ENCODE measurements at regions not wholly inside any gene's neighbourhood (a gene's known extent, or its start where the extent isn't known, plus 50 kb on each side); places are given as distances from the start of the nearest gene placed in this dataset.

DNA sequence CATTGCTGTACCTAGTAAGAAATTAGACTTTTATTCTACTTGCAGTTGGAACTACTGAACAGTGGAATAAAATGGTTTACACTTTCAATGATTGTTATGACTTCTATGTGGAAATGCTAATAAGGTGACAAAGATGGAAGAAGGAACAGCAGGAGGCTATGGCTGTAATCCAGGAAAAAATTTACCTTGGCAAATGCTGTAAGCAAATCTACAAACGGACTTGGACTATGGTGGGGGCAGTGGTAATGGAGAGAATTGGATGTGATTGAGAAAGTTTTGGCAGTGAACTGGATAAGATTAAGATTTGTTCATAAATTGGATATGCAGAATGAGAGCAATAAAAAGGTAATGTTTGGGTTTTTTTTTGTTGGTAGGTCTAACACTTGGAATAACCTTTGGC is 111.0 kb upstream of the ERBB4 start:
- Histone ChIP-seq H4K20me1 (ENCODE audit: low read depth, low read length) (no peaks in the 10 kb centered on the region), H2AFZ (ENCODE audit: low read depth, low read length, severe bottlenecking) (no peak overlapping the region), H3K27me3 (ENCODE audit: low read length) (no peaks in the 10 kb centered on the region), H3K4me2 (ENCODE audit: low read depth, low read length, poor library complexity, severe bottlenecking) (no peak overlapping the region), H3K9me3 (ENCODE audit: insufficient read depth, low read length) (no peaks in the 10 kb centered on the region), H3K9me2 (replicated peaks; ENCODE audit: insufficient read depth, low read length) (no peaks in the 10 kb centered on the region), H3K79me2 (ENCODE audit: insufficient read depth, low read length) (no peaks in the 10 kb centered on the region), H3F3A (ENCODE audit: insufficient read depth) (no peaks in the 10 kb centered on the region), H3K9ac (ENCODE audit: low read length) (no peak overlapping the region), H3K36me3 (ENCODE audit: low read length) (no peaks in the 10 kb centered on the region), H3K4me3 (ENCODE audit: insufficient read depth, low read length, poor library complexity, severe bottlenecking) (no peak overlapping the region), H3K27ac (ENCODE audit: low read depth, low read length) (no peak overlapping the region)
- TF ChIP-seq EZH2phosphoT487 (conservative IDR thresholded peaks at IDR 0.05; ENCODE audit: low read length): no peak
- TF ChIP-seq, protein P1, sequence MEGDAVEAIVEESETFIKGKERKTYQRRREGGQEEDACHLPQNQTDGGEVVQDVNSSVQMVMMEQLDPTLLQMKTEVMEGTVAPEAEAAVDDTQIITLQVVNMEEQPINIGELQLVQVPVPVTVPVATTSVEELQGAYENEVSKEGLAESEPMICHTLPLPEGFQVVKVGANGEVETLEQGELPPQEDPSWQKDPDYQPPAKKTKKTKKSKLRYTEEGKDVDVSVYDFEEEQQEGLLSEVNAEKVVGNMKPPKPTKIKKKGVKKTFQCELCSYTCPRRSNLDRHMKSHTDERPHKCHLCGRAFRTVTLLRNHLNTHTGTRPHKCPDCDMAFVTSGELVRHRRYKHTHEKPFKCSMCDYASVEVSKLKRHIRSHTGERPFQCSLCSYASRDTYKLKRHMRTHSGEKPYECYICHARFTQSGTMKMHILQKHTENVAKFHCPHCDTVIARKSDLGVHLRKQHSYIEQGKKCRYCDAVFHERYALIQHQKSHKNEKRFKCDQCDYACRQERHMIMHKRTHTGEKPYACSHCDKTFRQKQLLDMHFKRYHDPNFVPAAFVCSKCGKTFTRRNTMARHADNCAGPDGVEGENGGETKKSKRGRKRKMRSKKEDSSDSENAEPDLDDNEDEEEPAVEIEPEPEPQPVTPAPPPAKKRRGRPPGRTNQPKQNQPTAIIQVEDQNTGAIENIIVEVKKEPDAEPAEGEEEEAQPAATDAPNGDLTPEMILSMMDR (IDR thresholded peaks at IDR 0.05; ENCODE audit: insufficient read depth, low read length, poor library complexity, severe bottlenecking): no peak

DNA sequence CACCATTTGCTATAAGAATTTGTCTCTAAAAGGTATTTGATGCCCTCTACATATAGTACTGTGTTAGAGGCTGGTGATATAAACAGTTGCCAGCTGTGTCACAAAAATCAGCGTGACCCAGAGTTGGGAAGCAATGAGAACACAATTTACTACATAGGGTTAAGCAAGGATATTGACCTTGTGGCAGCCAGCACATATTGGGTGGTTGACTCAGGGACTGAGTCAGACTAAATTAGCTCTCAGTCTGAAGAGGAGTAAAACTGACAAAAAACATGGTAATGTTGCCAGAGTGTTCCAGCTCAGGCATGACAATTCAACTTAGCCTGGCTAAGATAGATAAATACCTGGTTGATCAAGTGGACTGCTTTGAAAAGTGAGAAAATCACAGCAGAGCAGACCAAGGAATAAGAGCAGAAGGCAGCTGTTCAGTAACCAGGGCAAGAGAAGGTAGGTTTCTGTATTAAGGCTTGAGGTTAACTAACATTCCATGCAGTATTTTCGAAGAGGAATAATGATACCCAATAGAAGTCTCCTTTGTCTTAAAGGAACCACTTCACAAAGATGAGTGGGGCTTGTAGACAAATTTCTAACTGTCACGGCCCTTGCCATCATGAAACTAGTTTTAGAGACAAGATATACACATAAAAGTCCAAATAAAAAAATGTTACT is 108.2 kb upstream of the ERBB4 start:
- no peaks in the 10 kb centered on the region for H3F3A ChIP-seq (ENCODE audit: insufficient read depth)
- no peaks in the 10 kb centered on the region for H3K79me2 ChIP-seq (ENCODE audit: insufficient read depth, low read length)
- H3K27ac ChIP-seq (ENCODE audit: low read depth, low read length): no peak overlapping the region
- H3K27me3 ChIP-seq (ENCODE audit: low read length): no peaks in the 10 kb centered on the region
- H3K9me3 ChIP-seq (ENCODE audit: insufficient read depth, low read length): no peaks in the 10 kb centered on the region
- no peak overlapping the region for H2AFZ ChIP-seq (ENCODE audit: low read depth, low read length, severe bottlenecking)
- no peaks in the 10 kb centered on the region for H3K36me3 ChIP-seq (ENCODE audit: low read length)
- no peak overlapping the region for H3K4me3 ChIP-seq (ENCODE audit: insufficient read depth, low read length, poor library complexity, severe bottlenecking)
- no peak overlapping the region for H3K4me2 ChIP-seq (ENCODE audit: low read depth, low read length, poor library complexity, severe bottlenecking)
- no peaks in the 10 kb centered on the region for H3K9me2 ChIP-seq (replicated peaks; ENCODE audit: insufficient read depth, low read length)
- no peak for TF ChIP-seq EZH2phosphoT487 (conservative IDR thresholded peaks at IDR 0.05; ENCODE audit: low read length)
- TF ChIP-seq, protein P1 (IDR thresholded peaks at IDR 0.05; ENCODE audit: insufficient read depth, low read length, poor library complexity, severe bottlenecking): no peak
- no peak overlapping the region for H3K9ac ChIP-seq (ENCODE audit: low read length)
- H4K20me1 ChIP-seq (ENCODE audit: low read depth, low read length): no peaks in the 10 kb centered on the region

DNA sequence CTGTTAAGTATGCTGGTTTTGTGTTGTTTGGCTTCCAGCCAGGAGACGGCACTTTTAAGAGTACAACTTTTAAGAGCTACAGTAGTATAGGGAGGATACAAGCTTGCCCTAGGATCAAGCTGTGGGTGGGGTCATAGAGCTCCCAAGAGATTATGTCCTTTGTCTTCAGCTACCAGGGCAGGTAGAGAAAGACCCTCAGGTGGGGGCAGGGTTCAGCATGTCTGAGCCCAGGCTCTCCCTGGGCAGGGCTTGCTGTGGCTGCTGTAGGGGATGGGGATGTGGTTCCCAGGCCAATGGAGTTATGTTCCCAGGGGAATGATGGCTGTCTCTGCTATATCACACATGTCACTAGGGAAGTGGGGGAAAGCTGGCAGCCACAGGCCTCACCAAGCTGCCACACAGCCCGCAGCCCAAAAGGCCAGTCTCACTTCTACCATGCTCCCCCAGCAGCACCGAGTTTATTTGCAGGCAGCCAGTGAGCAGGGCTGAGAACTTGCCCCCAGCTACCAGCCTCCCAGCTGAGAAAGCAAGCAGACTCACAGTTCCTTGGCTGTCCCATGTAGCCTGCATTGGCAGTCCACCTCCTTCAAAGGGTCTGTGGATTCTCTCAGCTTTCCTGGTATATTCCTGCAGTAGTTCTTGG is 105.7 kb upstream of the ERBB4 start:
- Histone ChIP-seq H3K4me3 (ENCODE audit: insufficient read depth, low read length, poor library complexity, severe bottlenecking) (no peak overlapping the region), H3F3A (ENCODE audit: insufficient read depth) (no peaks in the 10 kb centered on the region), H3K27me3 (ENCODE audit: low read length) (no peaks in the 10 kb centered on the region), H3K27ac (ENCODE audit: low read depth, low read length) (no peak overlapping the region), H3K79me2 (ENCODE audit: insufficient read depth, low read length) (no peaks in the 10 kb centered on the region), H3K36me3 (ENCODE audit: low read length) (no peaks in the 10 kb centered on the region), H3K9me2 (replicated peaks; ENCODE audit: insufficient read depth, low read length) (no peaks in the 10 kb centered on the region), H3K9ac (ENCODE audit: low read length) (no peak overlapping the region), H3K4me2 (ENCODE audit: low read depth, low read length, poor library complexity, severe bottlenecking) (no peak overlapping the region), H4K20me1 (ENCODE audit: low read depth, low read length) (no peaks in the 10 kb centered on the region), H3K9me3 (ENCODE audit: insufficient read depth, low read length) (no peaks in the 10 kb centered on the region), H2AFZ (ENCODE audit: low read depth, low read length, severe bottlenecking) (no peak overlapping the region)
- no peak for TF ChIP-seq EZH2phosphoT487 (conservative IDR thresholded peaks at IDR 0.05; ENCODE audit: low read length)
- TF ChIP-seq, protein P1 (IDR thresholded peaks at IDR 0.05; ENCODE audit: insufficient read depth, low read length, poor library complexity, severe bottlenecking): no peak
